ENCODE measurements at regions not wholly inside any gene's neighbourhood (a gene's known extent, or its start where the extent isn't known, plus 50 kb on each side); places are given as distances from the start of the nearest gene placed in this dataset.

DNA sequence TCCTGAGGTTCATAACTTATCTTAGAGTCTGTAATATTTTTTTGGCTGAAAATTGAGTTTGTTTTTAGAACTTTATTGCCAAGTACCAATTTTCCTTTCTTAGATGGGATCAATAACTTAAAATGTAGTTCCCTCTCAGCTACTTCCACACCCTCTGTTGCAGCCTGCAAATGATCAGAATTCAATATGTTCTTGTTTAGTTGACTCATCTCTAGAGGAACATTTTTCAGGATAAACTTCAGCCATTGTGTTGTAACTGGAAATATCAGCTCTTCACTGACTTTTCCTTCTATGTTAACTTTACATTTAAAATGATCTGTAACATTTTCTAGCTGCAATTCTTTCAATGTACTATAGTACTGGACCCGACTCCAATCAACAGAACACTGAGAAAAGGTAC, 115.7 kb downstream of the ESM1 start:
- TF ChIP-seq, protein P1, sequence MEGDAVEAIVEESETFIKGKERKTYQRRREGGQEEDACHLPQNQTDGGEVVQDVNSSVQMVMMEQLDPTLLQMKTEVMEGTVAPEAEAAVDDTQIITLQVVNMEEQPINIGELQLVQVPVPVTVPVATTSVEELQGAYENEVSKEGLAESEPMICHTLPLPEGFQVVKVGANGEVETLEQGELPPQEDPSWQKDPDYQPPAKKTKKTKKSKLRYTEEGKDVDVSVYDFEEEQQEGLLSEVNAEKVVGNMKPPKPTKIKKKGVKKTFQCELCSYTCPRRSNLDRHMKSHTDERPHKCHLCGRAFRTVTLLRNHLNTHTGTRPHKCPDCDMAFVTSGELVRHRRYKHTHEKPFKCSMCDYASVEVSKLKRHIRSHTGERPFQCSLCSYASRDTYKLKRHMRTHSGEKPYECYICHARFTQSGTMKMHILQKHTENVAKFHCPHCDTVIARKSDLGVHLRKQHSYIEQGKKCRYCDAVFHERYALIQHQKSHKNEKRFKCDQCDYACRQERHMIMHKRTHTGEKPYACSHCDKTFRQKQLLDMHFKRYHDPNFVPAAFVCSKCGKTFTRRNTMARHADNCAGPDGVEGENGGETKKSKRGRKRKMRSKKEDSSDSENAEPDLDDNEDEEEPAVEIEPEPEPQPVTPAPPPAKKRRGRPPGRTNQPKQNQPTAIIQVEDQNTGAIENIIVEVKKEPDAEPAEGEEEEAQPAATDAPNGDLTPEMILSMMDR (IDR thresholded peaks at IDR 0.05; ENCODE audit: low read length), result no peak
- TF ChIP-seq EZH2 (optimal IDR thresholded peaks at IDR 0.05; ENCODE audit: low read depth, low read length) (no peak), EZH2phosphoT487 (IDR thresholded peaks at IDR 0.05; ENCODE audit: low read length) (no peak)
